CD4-positive, CD25-positive, alpha-beta regulatory T cell (primary cell): ENCODE measurements at regions not wholly inside any gene's neighbourhood (a gene's known extent, or its start where the extent isn't known, plus 50 kb on each side); places are given as distances from the start of the nearest gene placed in this dataset.
"Not testable (repeated sequence)": the region's sequence is repeated elsewhere in the genome, so short reads cannot be mapped to it uniquely, and the experiment has no call there.

Source experiments
- ATAC-seq, 2 donors: fragments of 150-1000 bp; cut with Tn5 transposase; one replicate each; pipeline ENCODE4 v1.10.0; 2021; ENCODE audit warnings: low read depth in 2 of 2, moderate number of reproducible peaks in 2 of 2, moderate library complexity in 1 of 2
- DNase-seq, 3 donors: peaks; one replicate each; pipeline versions ENCODE4 v3.0.0 to v3.0.0-alpha.2; 2012 to 2022; ENCODE audit warnings: mixed read lengths in 1 of 3
- H3K27ac ChIP-seq: one replicate; pipeline ENCODE4 v1.7.0; 2013; ENCODE audit warnings: mild to moderate bottlenecking, low read length; ENCODE audit not compliant: insufficient read depth, poor library complexity, severe bottlenecking
- H3K27me3 ChIP-seq: one replicate; pipeline ENCODE4 v1.7.0; 2013; ENCODE audit warnings: low read length; ENCODE audit not compliant: control insufficient read depth, insufficient read depth
- H3K36me3 ChIP-seq: one replicate; pipeline ENCODE4 v1.7.0; 2013; ENCODE audit warnings: mild to moderate bottlenecking, low read length, moderate library complexity; ENCODE audit not compliant: control insufficient read depth, insufficient read depth
- H3K4me1 ChIP-seq: 2 replicates; pipeline ENCODE4 v1.7.0; 2013; ENCODE audit warnings: mild to moderate bottlenecking, low read length; ENCODE audit not compliant: insufficient read depth, control insufficient read depth, poor library complexity, severe bottlenecking
- H3K4me3 ChIP-seq: one replicate; pipeline ENCODE4 v1.7.0; 2013; ENCODE audit warnings: low read depth, mild to moderate bottlenecking, low read length, moderate library complexity
- H3K9me3 ChIP-seq, 2 experiments: 1 replicate in 1 of 2; 2 replicates in 1 of 2; pipeline ENCODE4 v1.7.0; 2013; ENCODE audit warnings: low read length in 2 of 2, mild to moderate bottlenecking in 1 of 2, moderate library complexity in 1 of 2; ENCODE audit not compliant: control insufficient read depth in 2 of 2
- H3K27ac Mint-ChIP-seq, 3 donors: one replicate each; pipeline ENCODE4 v1.8.0; 2020 to 2022; ENCODE audit warnings: mild to moderate bottlenecking in 3 of 3, mixed read lengths in 3 of 3, moderate library complexity in 2 of 3
- H3K27me3 Mint-ChIP-seq: one replicate; pipeline ENCODE4 v1.8.0; 2022; ENCODE audit warnings: mild to moderate bottlenecking, mixed read lengths
- H3K36me3 Mint-ChIP-seq: one replicate; pipeline ENCODE4 v1.8.0; 2020; ENCODE audit warnings: mixed read lengths
- H3K4me1 Mint-ChIP-seq, 4 donors: one replicate each; pipeline ENCODE4 v1.8.0; 2020 to 2022; ENCODE audit warnings: mixed read lengths in 4 of 4, mild to moderate bottlenecking in 1 of 4
- H3K4me3 Mint-ChIP-seq, 4 donors: one replicate each; pipeline ENCODE4 v1.8.0; 2020 to 2022; ENCODE audit warnings: mild to moderate bottlenecking in 4 of 4, mixed read lengths in 4 of 4, moderate library complexity in 3 of 4
- H3K9me3 Mint-ChIP-seq, 7 donors: one replicate each; pipeline ENCODE4 v1.8.0; 2020 to 2022; ENCODE audit warnings: mixed read lengths in 7 of 7, mild to moderate bottlenecking in 3 of 7, moderate library complexity in 2 of 7

- DNase-seq (no peak), ATAC-seq (no peak)
- Mint-ChIP-seq H3K36me3 (no peaks in the 10 kb centered on the region), H3K27me3 (peaks cover 42% of the 10 kb centered on the region), H3K9me3 (peaks cover 0 to 9% (median 0%) of the 10 kb centered on the region in 7 donors), H3K27ac (no peak overlapping the region), H3K4me3 (no peak overlapping the region), H3K4me1 (no peaks in the 10 kb centered on the region)
- no peaks in the 10 kb centered on the region for H3K4me1 ChIP-seq
- no peak overlapping the region for H3K4me3 ChIP-seq
- H3K9me3 ChIP-seq: no peaks in the 10 kb centered on the region
- no peaks in the 10 kb centered on the region for H3K36me3 ChIP-seq
- peaks cover 14% of the 10 kb centered on the region for H3K27me3 ChIP-seq
- H3K27ac ChIP-seq: no peak overlapping the region
Observed at GRCh38 chr5:39933061-39933460, 508.3 kb upstream of the DAB2 start.

GRCh38 chr5:39928709-39929108 is 503.9 kb upstream of the DAB2 start:
- ATAC-seq (no peak), DNase-seq (no peak)
- Histone ChIP-seq H3K9me3 (no peaks in the 10 kb centered on the region), H3K36me3 (no peaks in the 10 kb centered on the region), H3K27me3 (peaks cover 11% of the 10 kb centered on the region), H3K4me1 (no peaks in the 10 kb centered on the region), H3K4me3 (no peak overlapping the region), H3K27ac (no peak overlapping the region)
- Mint-ChIP-seq H3K27ac (peak overlapping the region in 1 of 3 donors; percentile 2), H3K36me3 (no peaks in the 10 kb centered on the region), H3K4me3 (no peak overlapping the region), H3K9me3 (peaks cover 0 to 7% (median 0%) of the 10 kb centered on the region in 7 donors), H3K4me1 (no peaks in the 10 kb centered on the region), H3K27me3 (peaks cover 30% of the 10 kb centered on the region)

GRCh38 chr5:39919876-39920275 is 495.1 kb upstream of the DAB2 start:
- Mint-ChIP-seq H3K9me3 (peaks cover 0 to 4% (median 0%) of the 10 kb centered on the region in 7 donors), H3K36me3 (no peaks in the 10 kb centered on the region), H3K4me1 (no peaks in the 10 kb centered on the region), H3K27ac (no peak overlapping the region), H3K27me3 (peaks cover 12% of the 10 kb centered on the region), H3K4me3 (no peak overlapping the region)
- no peaks in the 10 kb centered on the region for H3K36me3 ChIP-seq
- no peak for DNase-seq
- H3K9me3 ChIP-seq: no peaks in the 10 kb centered on the region
- H3K4me1 ChIP-seq: no peaks in the 10 kb centered on the region
- no peak overlapping the region for H3K27ac ChIP-seq
- H3K27me3 ChIP-seq: no peaks in the 10 kb centered on the region
- no peak for ATAC-seq
- H3K4me3 ChIP-seq: no peak overlapping the region

GRCh38 chr5:39912906-39913305 is 488.1 kb upstream of the DAB2 start:
- H3K4me3 Mint-ChIP-seq: no peak overlapping the region
- no peak for DNase-seq
- H3K27me3 Mint-ChIP-seq: peaks cover 10% of the 10 kb centered on the region
- no peaks in the 10 kb centered on the region for H3K4me1 ChIP-seq
- H3K27ac ChIP-seq: no peak overlapping the region
- H3K27me3 ChIP-seq: peaks cover 4% of the 10 kb centered on the region
- no peaks in the 10 kb centered on the region for H3K9me3 ChIP-seq
- no peak overlapping the region for H3K27ac Mint-ChIP-seq
- no peaks in the 10 kb centered on the region for H3K36me3 ChIP-seq
- no peaks in the 10 kb centered on the region for H3K4me1 Mint-ChIP-seq
- H3K9me3 Mint-ChIP-seq: peaks cover 0 to 4% (median 3%) of the 10 kb centered on the region in 7 donors
- no peak overlapping the region for H3K4me3 ChIP-seq
- no peak for ATAC-seq
- H3K36me3 Mint-ChIP-seq: no peaks in the 10 kb centered on the region

- ATAC-seq, H3K27me3 Mint-ChIP-seq, H3K27ac ChIP-seq, H3K36me3 Mint-ChIP-seq, DNase-seq, H3K4me1 ChIP-seq, H3K27ac Mint-ChIP-seq, H3K4me1 Mint-ChIP-seq, H3K27me3 ChIP-seq, H3K9me3 Mint-ChIP-seq, H3K36me3 ChIP-seq, H3K9me3 ChIP-seq, H3K4me3 ChIP-seq, H3K4me3 Mint-ChIP-seq: not testable (repeated sequence)
Observed at GRCh38 chr5:39907267-39907951, 482.6 kb upstream of the DAB2 start.

GRCh38 chr5:39906146-39906545 is 481.4 kb upstream of the DAB2 start:
- ATAC-seq (no peak), DNase-seq (no peak)
- H3K9me3 ChIP-seq: no peaks in the 10 kb centered on the region
- Mint-ChIP-seq H3K36me3 (no peaks in the 10 kb centered on the region), H3K4me3 (no peak overlapping the region), H3K27me3 (peaks cover 4% of the 10 kb centered on the region), H3K9me3 (peaks cover 0 to 5% (median 0%) of the 10 kb centered on the region in 7 donors), H3K4me1 (no peaks in the 10 kb centered on the region), H3K27ac (no peak overlapping the region)
- no peaks in the 10 kb centered on the region for H3K4me1 ChIP-seq
- H3K27ac ChIP-seq: no peak overlapping the region
- H3K36me3 ChIP-seq: no peaks in the 10 kb centered on the region
- H3K27me3 ChIP-seq: no peaks in the 10 kb centered on the region
- H3K4me3 ChIP-seq: no peak overlapping the region

- no peak overlapping the region for H3K4me3 Mint-ChIP-seq
- Histone ChIP-seq H3K4me1 (no peaks in the 10 kb centered on the region), H3K9me3 (no peaks in the 10 kb centered on the region), H3K27ac (no peak overlapping the region), H3K36me3 (no peaks in the 10 kb centered on the region), H3K4me3 (no peak overlapping the region), H3K27me3 (no peaks in the 10 kb centered on the region)
- H3K27ac Mint-ChIP-seq: no peak overlapping the region
- H3K9me3 Mint-ChIP-seq: peaks cover 0 to 5% (median 0%) of the 10 kb centered on the region in 7 donors
- ATAC-seq: no peak
- DNase-seq: no peak
- no peaks in the 10 kb centered on the region for H3K36me3 Mint-ChIP-seq
- H3K27me3 Mint-ChIP-seq: peaks cover 4% of the 10 kb centered on the region
- H3K4me1 Mint-ChIP-seq: no peaks in the 10 kb centered on the region
Observed at GRCh38 chr5:39905356-39905755, 480.6 kb upstream of the DAB2 start.

GRCh38 chr5:39902626-39903025 is 477.8 kb upstream of the DAB2 start:
- no peak for ATAC-seq
- Histone ChIP-seq H3K9me3 (no peaks in the 10 kb centered on the region), H3K36me3 (no peaks in the 10 kb centered on the region), H3K27me3 (peaks cover 2% of the 10 kb centered on the region), H3K27ac (no peak overlapping the region), H3K4me3 (no peak overlapping the region), H3K4me1 (no peaks in the 10 kb centered on the region)
- Mint-ChIP-seq H3K27me3 (peaks cover 4% of the 10 kb centered on the region), H3K9me3 (peaks cover 0 to 2% (median 0%) of the 10 kb centered on the region in 7 donors), H3K36me3 (no peaks in the 10 kb centered on the region), H3K4me3 (no peak overlapping the region), H3K27ac (no peak overlapping the region), H3K4me1 (no peaks in the 10 kb centered on the region)
- no peak for DNase-seq
